Stimulated activated CD8-positive, alpha-beta memory T cell treated with anti-CD3 and anti-CD28 coated beads, Interleukin-7, amount 100 ng/mL, for 4 hours (primary cell): ENCODE measurements at regions not wholly inside any gene's neighbourhood (a gene's known extent, or its start where the extent isn't known, plus 50 kb on each side); places are given as distances from the start of the nearest gene placed in this dataset.
"Not testable (repeated sequence)": the region's sequence is repeated elsewhere in the genome, so short reads cannot be mapped to it uniquely, and the experiment has no call there.

Experiments
- DNase-seq, 2 donors: peaks; one replicate each; pipeline ENCODE4 v3.0.0-alpha.2; 2020; ENCODE audit warnings: low read depth in 2 of 2

GRCh38 chr10:38209332-38209731 lies 115.2 kb downstream of the ZNF37A start:
- DNase-seq: no peak

- DNase-seq: not testable (repeated sequence)
Measured at GRCh38 chr10:38209748-38210147, 115.6 kb downstream of the ZNF37A start.

GRCh38 chr10:38212460-38212859 lies 118.3 kb downstream of the ZNF37A start:
- no peak for DNase-seq

GRCh38 chr10:38226385-38226784 lies 132.2 kb downstream of the ZNF37A start:
- no peak for DNase-seq

GRCh38 chr10:38228394-38228793 lies 134.3 kb downstream of the ZNF37A start:
- no peak for DNase-seq

- not testable (repeated sequence) for DNase-seq
Measured at GRCh38 chr10:38238479-38238878, 144.3 kb downstream of the ZNF37A start.

GRCh38 chr10:38242061-38242649 lies 148.0 kb downstream of the ZNF37A start:
- DNase-seq: not testable (repeated sequence)

GRCh38 chr10:38248113-38248512 lies 154.0 kb downstream of the ZNF37A start:
- not testable (repeated sequence) for DNase-seq

- not testable (repeated sequence) for DNase-seq
Measured at GRCh38 chr10:38252551-38252950, 158.4 kb downstream of the ZNF37A start.

- DNase-seq: not testable (repeated sequence)
Measured at GRCh38 chr10:38267555-38267954, 173.4 kb downstream of the ZNF37A start.

GRCh38 chr10:38271031-38271430 lies 176.9 kb downstream of the ZNF37A start:
- DNase-seq: not testable (repeated sequence)

- not testable (repeated sequence) for DNase-seq
Measured at GRCh38 chr10:38274879-38275278, 180.7 kb downstream of the ZNF37A start.

GRCh38 chr10:38292560-38292959 lies 198.4 kb downstream of the ZNF37A start:
- DNase-seq: not testable (repeated sequence)

- DNase-seq: not testable (repeated sequence)
Measured at GRCh38 chr10:38310111-38310510, 216.0 kb downstream of the ZNF37A start.

GRCh38 chr10:38315090-38315805 lies 221.1 kb downstream of the ZNF37A start:
- DNase-seq: not testable (repeated sequence)

GRCh38 chr10:38321393-38321792 lies 227.3 kb downstream of the ZNF37A start:
- not testable (repeated sequence) for DNase-seq

GRCh38 chr10:38330306-38330705 lies 236.2 kb downstream of the ZNF37A start:
- DNase-seq: not testable (repeated sequence)

- DNase-seq: not testable (repeated sequence)
Measured at GRCh38 chr10:38331106-38331505, 237.0 kb downstream of the ZNF37A start.

- not testable (repeated sequence) for DNase-seq
Measured at GRCh38 chr10:38333699-38334098, 239.6 kb downstream of the ZNF37A start.

- not testable (repeated sequence) for DNase-seq
Measured at GRCh38 chr10:38350645-38351044, 256.5 kb downstream of the ZNF37A start.

- DNase-seq: not testable (repeated sequence)
Measured at GRCh38 chr10:38354410-38354809, 260.3 kb downstream of the ZNF37A start.

- peak; percentile 66 to 68 for DNase-seq
Measured at GRCh38 chr10:38355911-38356526, 261.9 kb downstream of the ZNF37A start.

GRCh38 chr10:38356527-38356926 lies 262.4 kb downstream of the ZNF37A start:
- not testable (repeated sequence) for DNase-seq
